GM19324 (cell line): ENCODE measurements at regions not wholly inside any gene's neighbourhood (a gene's known extent, or its start where the extent isn't known, plus 50 kb on each side); places are given as distances from the start of the nearest gene placed in this dataset.

Experiments used
- ATAC-seq: cut with Tn5 transposase; IDR thresholded peaks from one replicate; pipeline ENCODE4 v1.9.1; 2021; ENCODE audit warnings: mild to moderate bottlenecking, moderate library complexity; ENCODE audit not compliant: unreplicated experiment, low FRiP score

DNA sequence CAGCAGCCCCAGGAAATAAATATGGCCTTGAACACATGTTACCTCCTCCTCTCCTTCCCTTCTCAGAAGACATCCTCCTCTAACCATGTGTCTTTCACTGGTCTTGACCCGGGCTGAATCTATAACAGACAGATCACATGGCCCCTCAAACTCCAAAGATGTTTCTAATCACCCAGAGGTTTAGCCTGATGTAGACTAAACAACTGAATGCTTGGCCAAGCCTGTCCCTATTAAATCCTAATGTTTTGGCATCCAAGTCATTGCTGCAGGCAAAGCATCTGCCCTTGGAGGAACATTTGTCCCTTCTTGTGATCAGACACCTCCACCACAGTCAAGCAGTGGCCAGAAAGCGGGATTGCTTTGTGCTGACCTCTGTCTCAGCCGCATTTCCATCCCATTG, 65.5 kb downstream of the ANKRD60 start:
- no peak for ATAC-seq

DNA sequence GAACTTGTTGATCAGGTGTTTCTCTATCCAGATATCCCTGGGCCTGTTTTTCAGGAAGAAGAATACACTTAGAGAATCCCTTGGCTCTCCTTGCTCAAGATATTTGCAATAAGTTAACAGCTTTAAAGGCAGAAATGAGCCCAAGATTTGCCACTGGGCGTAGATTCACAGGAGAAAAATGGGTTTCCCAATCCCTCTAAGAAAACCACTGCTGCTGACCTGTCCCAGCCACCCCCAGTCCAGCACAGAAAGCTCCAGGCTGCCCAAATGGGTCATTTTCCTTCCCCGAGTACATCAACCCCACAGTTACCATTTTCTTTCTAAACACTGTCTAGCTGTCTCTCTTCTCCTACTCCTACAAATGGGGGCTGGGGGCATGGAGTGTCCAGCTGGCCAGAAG, 67.3 kb downstream of the ANKRD60 start:
- no peak for ATAC-seq

DNA sequence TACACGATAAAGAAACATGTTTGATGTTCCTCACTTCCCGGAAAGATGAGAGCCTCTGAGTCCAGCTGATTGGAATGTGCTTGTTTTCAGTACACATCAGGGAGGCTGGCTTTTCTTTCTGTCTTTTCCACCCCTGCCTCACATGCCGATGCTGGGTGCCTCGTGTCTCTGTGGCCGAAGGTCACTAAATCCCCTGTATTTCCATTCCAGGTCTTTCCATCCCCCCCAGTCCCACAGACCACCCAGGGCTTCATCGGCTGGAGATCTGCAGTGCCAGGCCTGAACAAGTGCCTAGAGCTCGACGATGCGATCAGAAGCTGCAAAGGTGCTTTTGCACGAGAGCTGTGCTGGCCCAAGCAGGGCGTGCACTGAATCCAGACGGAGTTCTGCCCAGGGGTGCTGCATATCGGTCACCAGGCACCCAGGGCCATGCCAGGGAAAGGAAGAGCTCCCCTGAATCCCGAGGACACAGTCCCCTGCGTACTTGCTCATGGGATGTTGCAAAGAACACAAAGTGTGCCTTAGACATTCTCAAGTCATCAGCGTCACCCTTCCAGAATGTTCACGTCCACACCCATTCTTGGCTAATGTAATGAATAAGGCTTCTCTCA, 67.9 kb downstream of the ANKRD60 start:
- no peak for ATAC-seq

DNA sequence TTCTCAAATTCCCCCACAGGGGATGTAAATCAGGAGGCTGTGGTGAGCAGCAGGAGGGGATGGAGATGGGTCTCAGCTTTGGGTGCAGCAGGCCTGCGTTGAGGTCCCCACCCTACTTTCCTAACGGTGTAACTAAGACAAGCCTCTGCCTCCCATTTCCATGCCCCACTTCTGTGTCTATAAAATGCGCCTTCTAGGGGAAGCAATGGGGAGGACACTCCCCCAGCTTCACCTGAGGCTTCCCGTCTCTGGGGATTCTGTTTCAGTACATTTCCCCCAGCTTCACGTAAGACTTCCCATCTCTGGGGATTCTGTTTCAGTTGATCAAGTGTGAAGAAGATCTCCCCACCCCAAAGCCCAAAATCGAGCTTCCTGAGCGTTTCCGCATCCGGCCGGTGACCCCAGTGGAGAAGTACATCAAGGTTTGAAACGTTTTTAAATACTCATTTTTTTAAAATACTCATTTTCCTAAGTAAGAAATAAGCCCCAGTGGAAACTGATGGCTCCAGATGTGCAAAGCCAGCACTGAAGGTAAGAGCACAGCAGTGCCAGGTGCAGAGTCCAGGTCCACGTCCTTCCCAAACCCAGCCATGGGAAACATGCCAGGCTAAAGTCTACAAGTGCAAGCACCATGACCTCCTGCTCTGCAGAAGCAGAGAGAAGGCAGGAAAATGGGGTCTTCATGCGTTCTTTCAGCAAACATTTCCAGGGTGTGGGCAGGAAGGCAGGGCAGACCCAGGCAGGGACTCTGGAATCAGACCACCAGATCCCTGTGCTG, 73.1 kb downstream of the ANKRD60 start:
- ATAC-seq = no peak

- no peak for ATAC-seq
These were observed 74.3 kb downstream of the ANKRD60 start for GRCh38 chr20:58154113-58154512.

GRCh38 chr20:58153121-58153520, 75.3 kb downstream of the ANKRD60 start:
- no peak for ATAC-seq

- ATAC-seq = no peak
These were observed 77.7 kb downstream of the ANKRD60 start for GRCh38 chr20:58150772-58151171.

GRCh38 chr20:58149437-58150091, 78.9 kb downstream of the ANKRD60 start:
- no peak for ATAC-seq

DNA sequence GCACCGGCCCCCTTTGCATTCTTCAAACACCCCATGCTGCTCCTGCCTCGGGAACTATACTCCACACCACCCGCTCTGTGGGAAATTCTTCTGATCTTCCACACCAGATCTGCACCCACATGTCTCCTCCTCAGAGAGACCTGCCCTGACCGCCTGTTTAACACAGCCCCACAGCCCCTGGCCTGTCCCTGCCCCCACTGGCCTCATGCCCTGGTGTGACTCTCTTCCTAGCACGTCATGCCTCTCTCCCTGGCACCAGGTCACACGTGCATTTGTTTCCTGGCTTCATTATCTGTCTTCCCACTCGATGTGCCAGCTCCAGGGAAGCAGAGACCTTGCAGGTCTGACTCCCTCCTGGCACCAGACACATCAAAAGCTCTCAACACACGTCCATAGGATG, 79.6 kb downstream of the ANKRD60 start:
- ATAC-seq = no peak

DNA sequence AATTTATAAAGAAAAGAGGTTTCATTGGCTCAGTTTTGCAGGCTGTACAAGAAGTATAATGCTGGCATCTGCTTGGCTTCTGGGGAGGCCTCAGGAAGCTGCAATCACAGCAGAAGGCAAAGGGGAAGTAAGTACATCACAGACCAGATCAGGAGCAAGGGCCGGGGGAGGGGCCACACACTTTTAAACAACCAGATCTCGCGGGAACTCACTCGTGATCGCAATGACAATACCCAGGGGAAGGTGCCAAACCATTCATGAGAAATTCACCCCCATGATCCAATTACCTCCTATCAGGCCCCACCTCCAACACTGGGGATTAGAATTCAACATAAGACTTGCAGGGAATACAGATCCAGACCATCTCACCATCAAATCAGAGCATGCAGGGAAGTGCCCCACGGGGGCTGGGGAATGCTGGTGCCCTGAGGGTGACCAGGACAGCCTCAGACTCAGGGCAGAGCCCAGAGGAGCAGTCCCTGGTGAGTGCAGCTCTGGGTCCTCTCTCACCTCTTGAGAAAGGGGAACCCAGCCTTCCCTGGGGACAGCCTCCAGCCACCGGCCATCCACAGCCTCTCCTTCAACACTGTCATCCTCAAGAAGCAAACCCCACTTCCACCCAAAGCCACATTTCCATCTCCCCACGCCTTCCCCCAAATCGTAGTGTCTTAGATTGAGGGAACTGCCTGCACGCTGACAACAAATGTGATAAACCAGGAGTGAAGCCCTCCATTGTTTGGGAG, 80.7 kb downstream of the ANKRD60 start:
- ATAC-seq = no peak

- ATAC-seq = no peak
These were observed 81.7 kb downstream of the ANKRD60 start for GRCh38 chr20:58146746-58147140.

GRCh38 chr20:58146081-58146745, 82.2 kb downstream of the ANKRD60 start:
- no peak for ATAC-seq

GRCh38 chr20:58145506-58146080, 82.9 kb downstream of the ANKRD60 start:
- ATAC-seq = no peak

DNA sequence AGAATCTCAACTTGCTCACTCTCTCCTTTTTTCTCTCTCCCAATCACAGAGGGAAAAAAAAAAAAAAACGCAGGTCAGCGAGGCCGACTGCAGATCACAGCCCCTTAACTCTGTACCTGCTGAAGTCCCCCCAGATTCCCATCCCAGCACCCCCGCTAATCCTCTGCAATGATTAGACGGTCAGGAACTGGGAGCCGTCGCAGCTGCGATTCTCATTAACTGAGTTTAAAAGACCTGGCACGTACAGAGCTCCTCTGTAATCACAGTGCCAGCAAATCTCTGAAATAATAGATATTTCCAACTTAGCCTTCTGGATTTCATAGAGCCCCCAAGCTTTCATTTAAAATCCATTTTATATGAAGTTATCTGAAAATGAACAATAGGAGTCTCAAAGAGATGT, 84.4 kb downstream of the ANKRD60 start:
- ATAC-seq = no peak

GRCh38 chr20:58143531-58143930, 84.9 kb downstream of the ANKRD60 start:
- ATAC-seq = no peak

- ATAC-seq = no peak
These were observed 85.6 kb downstream of the ANKRD60 start for GRCh38 chr20:58142843-58143185.

- ATAC-seq = no peak
These were observed 86.2 kb downstream of the ANKRD60 start for GRCh38 chr20:58141971-58142842.

DNA sequence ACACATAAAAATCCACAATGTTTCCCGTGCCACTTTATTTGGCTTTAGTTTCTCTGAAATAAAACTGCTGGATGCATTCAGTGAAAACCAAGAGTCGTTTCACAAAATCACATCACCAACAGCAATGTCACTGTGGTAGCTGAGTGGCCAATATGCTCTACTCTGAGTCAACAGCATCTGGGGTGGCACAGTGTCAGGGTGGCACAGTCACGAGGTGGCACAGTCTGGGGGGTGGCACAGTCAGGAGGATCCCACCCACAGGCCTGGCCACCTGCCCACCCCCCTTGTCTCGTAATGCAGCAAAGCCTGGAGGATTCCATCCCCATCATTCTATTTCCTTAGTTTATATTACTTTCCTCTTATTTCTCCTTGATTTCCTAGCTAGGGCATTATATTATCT, 87.0 kb downstream of the ANKRD60 start:
- no peak for ATAC-seq

DNA sequence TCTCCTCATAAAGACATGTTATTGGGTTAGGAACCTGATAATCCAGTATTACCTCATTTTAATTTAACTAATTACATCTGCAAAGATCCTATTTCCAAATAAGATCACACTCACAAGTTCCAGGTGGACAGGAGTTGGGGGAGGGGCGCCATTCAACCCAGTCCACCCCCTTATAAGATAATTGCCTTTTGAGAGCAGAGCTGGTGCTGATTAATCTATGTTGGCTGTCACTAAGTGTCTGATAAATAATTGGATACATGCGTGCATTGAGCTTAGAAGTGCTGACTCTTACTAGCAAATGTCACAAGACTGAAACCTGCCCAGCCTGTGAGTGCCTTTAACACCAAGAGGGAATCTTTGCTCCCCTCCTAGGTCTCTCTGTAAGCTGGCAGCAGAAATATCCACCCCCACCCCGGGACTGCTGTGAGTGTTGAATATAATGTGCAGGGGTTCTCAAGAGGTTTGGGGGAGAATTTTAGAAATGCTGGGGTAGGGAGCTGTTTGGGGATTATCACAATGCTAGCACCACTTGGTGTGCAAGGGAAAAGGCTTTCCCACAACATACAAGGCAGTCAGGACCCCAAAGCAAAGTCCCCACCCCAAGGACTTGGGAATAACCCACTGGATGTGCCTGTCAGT, 87.5 kb downstream of the ANKRD60 start:
- no peak for ATAC-seq
